ENCODE measurements at regions not wholly inside any gene's neighbourhood (a gene's known extent, or its start where the extent isn't known, plus 50 kb on each side); places are given as distances from the start of the nearest gene placed in this dataset.

DNA sequence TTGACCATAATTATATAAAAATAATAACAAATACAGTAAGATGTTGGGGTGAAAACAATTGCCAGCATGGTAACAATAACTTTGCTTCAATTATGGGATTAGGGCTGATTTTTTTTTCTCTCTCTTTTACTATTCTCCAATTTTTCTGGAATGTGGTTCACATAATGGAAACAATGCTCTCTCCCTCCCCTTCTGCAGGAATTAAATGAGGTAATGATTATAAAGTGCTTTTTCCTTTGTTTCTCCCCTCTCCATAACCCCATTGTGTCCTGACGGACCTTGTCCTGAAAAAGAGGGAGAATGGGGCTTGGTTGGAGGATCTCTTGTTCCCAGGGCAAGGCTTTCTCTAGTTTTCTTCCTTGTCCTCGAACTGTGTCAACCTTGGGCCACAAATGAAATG lies 234.0 kb upstream of the ZNF32 start:
- no peak overlapping the region for H3K27ac ChIP-seq
- POLR2A ChIA-PET (ENCODE audit: low non-redundant PET), result no interaction called here
- CTCF ChIA-PET, result no interaction called here

DNA sequence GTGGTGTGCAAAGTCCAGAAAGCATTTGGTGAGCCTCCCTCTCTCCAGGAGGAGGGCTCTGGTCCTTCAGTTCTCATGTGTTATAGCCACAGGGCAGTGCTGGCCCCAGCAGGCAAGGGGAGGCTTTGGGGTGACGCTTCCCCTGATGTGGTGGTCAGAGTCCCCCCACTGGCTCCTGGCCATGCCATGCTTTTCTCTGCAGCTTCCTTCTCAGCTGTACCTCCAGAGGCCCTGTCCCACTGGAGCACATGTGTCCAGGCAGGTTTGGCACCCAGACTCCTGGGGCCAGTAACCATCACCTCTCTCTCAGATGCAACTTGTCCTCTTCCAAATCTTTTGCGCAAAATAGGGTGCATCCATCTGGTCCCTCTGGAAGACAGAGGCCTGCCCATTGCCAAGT lies 233.0 kb upstream of the ZNF32 start:
- POLR2A ChIA-PET (ENCODE audit: low non-redundant PET), result no interaction called here
- TF ChIP-seq CTCF (conservative IDR thresholded peaks at IDR 0.05; ENCODE audit: low read depth), result no peak

More for the DNA sequence above, 234.0 kb upstream of the ZNF32 start:
- no peak for TF ChIP-seq CTCF (conservative IDR thresholded peaks at IDR 0.05; ENCODE audit: low read depth)
- no peak for DNase-seq (ENCODE audit: low spot score)

DNA sequence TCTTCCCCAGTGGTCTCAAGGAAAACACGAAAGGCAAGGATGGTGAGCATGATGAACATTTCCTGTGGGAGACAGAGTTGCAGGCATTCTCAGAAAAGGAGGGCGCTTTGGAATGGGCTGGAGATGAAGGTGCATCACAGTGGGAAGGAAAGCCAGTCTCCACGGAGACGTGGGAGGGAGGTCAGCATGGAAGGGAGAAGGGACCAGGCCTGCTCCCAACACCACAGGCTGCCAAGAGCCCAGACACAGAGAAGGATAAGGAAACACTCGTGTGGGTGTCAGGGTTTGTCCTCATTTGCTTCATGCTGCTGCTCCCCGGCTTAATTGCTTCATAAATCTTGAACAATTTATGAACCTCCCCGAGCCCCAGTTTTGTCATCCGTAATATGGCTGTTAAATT lies 231.5 kb upstream of the ZNF32 start:
- POLR2A ChIA-PET (ENCODE audit: low non-redundant PET), result no interaction called here
- H3K27ac ChIP-seq, result no peak overlapping the region
- no peak for DNase-seq (ENCODE audit: low spot score)
- CTCF ChIA-PET, result no interaction called here
- TF ChIP-seq CTCF (conservative IDR thresholded peaks at IDR 0.05; ENCODE audit: low read depth), result no peak

More for the DNA sequence above, 233.0 kb upstream of the ZNF32 start:
- CTCF ChIA-PET, result no interaction called here
- no peak overlapping the region for H3K27ac ChIP-seq
- DNase-seq (ENCODE audit: low spot score), result no peak

GRCh38 chr10:43879742-43880141 lies 231.1 kb upstream of the ZNF32 start:
- DNase-seq (ENCODE audit: low spot score), result no peak
- no peak for TF ChIP-seq CTCF (conservative IDR thresholded peaks at IDR 0.05; ENCODE audit: low read depth)
- ChIA-PET CTCF (no interaction called here), POLR2A (ENCODE audit: low non-redundant PET) (no interaction called here)
- H3K27ac ChIP-seq, result no peak overlapping the region

- H3K27ac ChIP-seq, result no peak overlapping the region
- TF ChIP-seq CTCF (conservative IDR thresholded peaks at IDR 0.05; ENCODE audit: low read depth), result no peak
- CTCF ChIA-PET, result no interaction called here
- DNase-seq (ENCODE audit: low spot score), result no peak
- POLR2A ChIA-PET (ENCODE audit: low non-redundant PET), result no interaction called here
Measured at GRCh38 chr10:43879162-43879561, 230.5 kb upstream of the ZNF32 start.

- POLR2A ChIA-PET (ENCODE audit: low non-redundant PET), result no interaction called here
- no peak for TF ChIP-seq CTCF (conservative IDR thresholded peaks at IDR 0.05; ENCODE audit: low read depth)
- no peak overlapping the region for H3K27ac ChIP-seq
- DNase-seq (ENCODE audit: low spot score), result no peak
- CTCF ChIA-PET, result no interaction called here
Measured at GRCh38 chr10:43878386-43878785, 229.7 kb upstream of the ZNF32 start.

DNA sequence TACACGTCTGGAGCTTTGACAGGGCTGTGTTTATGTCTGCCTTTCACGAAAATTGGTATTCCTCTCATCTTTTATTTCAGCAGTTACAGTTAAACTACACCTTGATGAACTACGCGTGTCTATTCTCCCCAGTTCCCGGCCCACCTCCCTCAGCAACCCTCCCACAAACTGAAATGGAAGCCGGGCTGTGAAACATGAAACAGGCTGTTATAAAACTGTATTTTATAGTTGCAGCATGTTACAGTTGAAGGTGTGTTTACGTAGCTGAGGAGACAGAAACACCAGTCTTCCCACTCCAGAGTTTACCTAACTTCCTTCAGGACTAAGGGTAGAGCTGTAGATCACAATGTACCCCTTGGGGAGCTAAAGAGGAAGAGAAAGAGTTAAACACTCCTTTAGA lies 228.3 kb upstream of the ZNF32 start:
- CTCF ChIA-PET, result no interaction called here
- DNase-seq (ENCODE audit: low spot score), result no peak
- H3K27ac ChIP-seq, result no peak overlapping the region
- POLR2A ChIA-PET (ENCODE audit: low non-redundant PET), result no interaction called here
- no peak for TF ChIP-seq CTCF (conservative IDR thresholded peaks at IDR 0.05; ENCODE audit: low read depth)
